Stimulated activated naive CD8-positive, alpha-beta T cell treated with anti-CD3 and anti-CD28 coated beads, Interleukin-15, amount 100 ng/mL, for 72 hours (primary cell): ENCODE measurements at regions not wholly inside any gene's neighbourhood (a gene's known extent, or its start where the extent isn't known, plus 50 kb on each side); places are given as distances from the start of the nearest gene placed in this dataset.

Experiments
- ATAC-seq: fragments of 150-1000 bp; cut with Tn5 transposase; 2 replicates; pipeline ENCODE4 v1.10.0; 2021; ENCODE audit warnings: mild to moderate bottlenecking, moderate library complexity
- DNase-seq, 2 donors: peaks; one replicate each; pipeline ENCODE4 v3.0.0; 2021 to 2022
- H3K27ac Mint-ChIP-seq, 2 donors: one replicate each; pipeline ENCODE4 v1.8.0; 2022; ENCODE audit warnings: mild to moderate bottlenecking in 2 of 2, mixed read lengths in 2 of 2, moderate library complexity in 2 of 2
- H3K27me3 Mint-ChIP-seq: one replicate; pipeline ENCODE4 v1.8.0; 2022; ENCODE audit warnings: mixed read lengths
- H3K4me1 Mint-ChIP-seq: one replicate; pipeline ENCODE4 v1.8.0; 2022; ENCODE audit warnings: mild to moderate bottlenecking, mixed read lengths
- H3K4me3 Mint-ChIP-seq, 2 donors: one replicate each; pipeline ENCODE4 v1.8.0; 2022; ENCODE audit warnings: mild to moderate bottlenecking in 2 of 2, mixed read lengths in 2 of 2, moderate library complexity in 1 of 2
- H3K9me3 Mint-ChIP-seq, 2 donors: one replicate each; pipeline ENCODE4 v1.8.0; 2022; ENCODE audit warnings: mixed read lengths in 2 of 2

- DNase-seq: no peak
- Mint-ChIP-seq H3K4me1 (no peaks in the 10 kb centered on the region), H3K27me3 (peaks cover 31% of the 10 kb centered on the region), H3K27ac (no peak overlapping the region), H3K4me3 (no peak overlapping the region), H3K9me3 (peaks cover 0 to 6% of the 10 kb centered on the region in 2 donors)
- ATAC-seq: no peak
These were observed 211.1 kb downstream of the MATN1 start for GRCh38 chr1:30511991-30512913.

- H3K4me3 Mint-ChIP-seq: no peak overlapping the region
- DNase-seq: no peak
- no peak for ATAC-seq
- H3K27ac Mint-ChIP-seq: no peak overlapping the region
- H3K4me1 Mint-ChIP-seq: no peaks in the 10 kb centered on the region
- peaks cover 0 to 6% of the 10 kb centered on the region in 2 donors for H3K9me3 Mint-ChIP-seq
- H3K27me3 Mint-ChIP-seq: peaks cover 31% of the 10 kb centered on the region
These were observed 211.8 kb downstream of the MATN1 start for GRCh38 chr1:30511563-30511962.

GRCh38 chr1:30511106-30511505 is 212.3 kb downstream of the MATN1 start:
- Mint-ChIP-seq H3K27ac (peak overlapping the region in 1 of 2 donors; percentile 12), H3K27me3 (peaks cover 31% of the 10 kb centered on the region), H3K4me3 (no peak overlapping the region), H3K9me3 (peaks cover 0 to 6% of the 10 kb centered on the region in 2 donors), H3K4me1 (no peaks in the 10 kb centered on the region)
- DNase-seq (no peak), ATAC-seq (no peak)

- H3K4me3 Mint-ChIP-seq: no peak overlapping the region
- H3K4me1 Mint-ChIP-seq: no peaks in the 10 kb centered on the region
- no peak for DNase-seq
- H3K27me3 Mint-ChIP-seq: peaks cover 31% of the 10 kb centered on the region
- no peak overlapping the region for H3K27ac Mint-ChIP-seq
- no peak for ATAC-seq
- H3K9me3 Mint-ChIP-seq: peaks cover 0 to 6% of the 10 kb centered on the region in 2 donors
These were observed 213.7 kb downstream of the MATN1 start for GRCh38 chr1:30509670-30510069.

GRCh38 chr1:30508611-30509010 is 214.8 kb downstream of the MATN1 start:
- ATAC-seq (no peak), DNase-seq (no peak)
- Mint-ChIP-seq H3K9me3 (peaks cover 0 to 6% of the 10 kb centered on the region in 2 donors), H3K27me3 (peaks cover 31% of the 10 kb centered on the region), H3K4me3 (no peak overlapping the region), H3K4me1 (no peaks in the 10 kb centered on the region), H3K27ac (no peak overlapping the region)

- H3K27ac Mint-ChIP-seq: peak overlapping the region in 1 of 2 donors; percentile 61
- no peaks in the 10 kb centered on the region for H3K4me1 Mint-ChIP-seq
- peaks cover 2 to 9% of the 10 kb centered on the region in 2 donors for H3K9me3 Mint-ChIP-seq
- DNase-seq: no peak
- ATAC-seq: no peak
- peaks cover 35% of the 10 kb centered on the region for H3K27me3 Mint-ChIP-seq
- H3K4me3 Mint-ChIP-seq: no peak overlapping the region
These were observed 215.3 kb downstream of the MATN1 start for GRCh38 chr1:30508175-30508448.

GRCh38 chr1:30507401-30508174 is 215.8 kb downstream of the MATN1 start:
- Mint-ChIP-seq H3K27ac (no peak overlapping the region), H3K4me3 (no peak overlapping the region), H3K27me3 (peaks cover 35% of the 10 kb centered on the region), H3K4me1 (no peaks in the 10 kb centered on the region), H3K9me3 (peaks cover 6 to 14% of the 10 kb centered on the region in 2 donors)
- no peak for ATAC-seq
- no peak for DNase-seq

- Mint-ChIP-seq H3K9me3 (peaks cover 10 to 20% of the 10 kb centered on the region in 2 donors), H3K4me1 (no peaks in the 10 kb centered on the region), H3K27me3 (peaks cover 31% of the 10 kb centered on the region), H3K27ac (no peak overlapping the region), H3K4me3 (no peak overlapping the region)
- DNase-seq: no peak
- ATAC-seq: no peak
These were observed 216.4 kb downstream of the MATN1 start for GRCh38 chr1:30507016-30507312.

- peaks cover 27% of the 10 kb centered on the region for H3K27me3 Mint-ChIP-seq
- peaks cover 10 to 25% of the 10 kb centered on the region in 2 donors for H3K9me3 Mint-ChIP-seq
- DNase-seq (no peak), ATAC-seq (no peak)
- no peak overlapping the region for H3K4me3 Mint-ChIP-seq
- H3K4me1 Mint-ChIP-seq: no peaks in the 10 kb centered on the region
- H3K27ac Mint-ChIP-seq: no peak overlapping the region
These were observed 216.9 kb downstream of the MATN1 start for GRCh38 chr1:30506291-30507015.

- Mint-ChIP-seq H3K9me3 (peaks cover 15 to 31% of the 10 kb centered on the region in 2 donors), H3K27me3 (peaks cover 23% of the 10 kb centered on the region), H3K4me3 (no peak overlapping the region), H3K27ac (no peak overlapping the region), H3K4me1 (no peaks in the 10 kb centered on the region)
- ATAC-seq (no peak), DNase-seq (no peak)
These were observed 217.5 kb downstream of the MATN1 start for GRCh38 chr1:30505853-30506252.

GRCh38 chr1:30492451-30492850 is 230.9 kb downstream of the MATN1 start:
- no peaks in the 10 kb centered on the region for H3K4me1 Mint-ChIP-seq
- H3K9me3 Mint-ChIP-seq: peaks cover 4 to 19% of the 10 kb centered on the region in 2 donors
- H3K4me3 Mint-ChIP-seq: no peak overlapping the region
- no peak for ATAC-seq
- DNase-seq: no peak
- no peak overlapping the region for H3K27ac Mint-ChIP-seq
- H3K27me3 Mint-ChIP-seq: no peaks in the 10 kb centered on the region

- H3K4me3 Mint-ChIP-seq: no peak overlapping the region
- no peaks in the 10 kb centered on the region for H3K4me1 Mint-ChIP-seq
- H3K27me3 Mint-ChIP-seq: no peaks in the 10 kb centered on the region
- H3K9me3 Mint-ChIP-seq: peaks cover 4 to 19% of the 10 kb centered on the region in 2 donors
- no peak overlapping the region for H3K27ac Mint-ChIP-seq
- DNase-seq (no peak), ATAC-seq (no peak)
These were observed 231.6 kb downstream of the MATN1 start for GRCh38 chr1:30491831-30492230.

- Mint-ChIP-seq H3K27ac (no peak overlapping the region), H3K9me3 (peaks cover 4 to 11% of the 10 kb centered on the region in 2 donors), H3K4me3 (no peak overlapping the region), H3K4me1 (no peaks in the 10 kb centered on the region), H3K27me3 (no peaks in the 10 kb centered on the region)
- DNase-seq (no peak), ATAC-seq (no peak)
These were observed 232.8 kb downstream of the MATN1 start for GRCh38 chr1:30490554-30491053.

GRCh38 chr1:30489737-30490389 is 233.5 kb downstream of the MATN1 start:
- Mint-ChIP-seq H3K9me3 (peaks cover 4 to 7% of the 10 kb centered on the region in 2 donors), H3K27me3 (no peaks in the 10 kb centered on the region), H3K27ac (no peak overlapping the region), H3K4me1 (no peaks in the 10 kb centered on the region), H3K4me3 (no peak overlapping the region)
- no peak for ATAC-seq
- DNase-seq: no peak

- H3K9me3 Mint-ChIP-seq: peaks cover 0 to 7% of the 10 kb centered on the region in 2 donors
- H3K4me3 Mint-ChIP-seq: no peak overlapping the region
- no peaks in the 10 kb centered on the region for H3K4me1 Mint-ChIP-seq
- ATAC-seq (no peak), DNase-seq (no peak)
- no peaks in the 10 kb centered on the region for H3K27me3 Mint-ChIP-seq
- no peak overlapping the region for H3K27ac Mint-ChIP-seq
These were observed 235.0 kb downstream of the MATN1 start for GRCh38 chr1:30488324-30488913.
